ENCODE measurements at regions not wholly inside any gene's neighbourhood (a gene's known extent, or its start where the extent isn't known, plus 50 kb on each side); places are given as distances from the start of the nearest gene placed in this dataset.

DNA sequence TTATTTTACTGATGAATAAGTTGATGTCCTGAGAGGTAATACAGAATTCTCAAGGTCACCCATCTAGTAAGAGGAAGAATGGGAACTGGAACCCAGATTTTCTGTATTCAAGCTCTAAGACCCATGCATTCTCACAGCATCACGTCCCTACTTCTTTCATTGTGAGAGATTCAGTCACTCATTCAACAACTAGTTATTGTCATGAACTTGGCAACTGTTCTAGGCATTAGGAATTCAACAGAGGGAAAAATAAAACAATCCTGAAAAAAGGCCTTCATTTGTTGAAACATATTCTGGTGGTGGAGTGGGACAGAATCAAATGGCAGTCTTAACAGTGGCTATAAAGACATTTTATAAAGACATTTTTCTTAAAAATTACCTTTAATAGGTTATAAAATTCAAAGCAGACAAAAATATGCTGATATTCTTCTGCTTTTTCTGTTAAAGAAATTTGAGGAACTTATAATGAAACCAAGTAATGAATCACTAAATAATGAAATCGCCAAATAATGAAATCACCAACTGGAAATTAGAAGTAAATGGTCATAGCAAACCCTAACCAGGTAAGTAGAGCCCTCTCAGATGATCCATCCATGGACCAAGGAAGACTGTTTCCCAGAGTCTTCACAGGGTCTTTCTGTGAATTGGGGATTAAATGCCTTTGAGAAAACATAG lies 136.5 kb upstream of the DPYD start:
- DNase-seq (ENCODE audit: low spot score in 2 of 2, unreplicated experiment in 2 of 2): no peak
- Mint-ChIP-seq H3K27ac (no peak overlapping the region), H3K36me3 (no peaks in the 10 kb centered on the region), H3K4me3 (no peak overlapping the region), H3K9me3 (no peaks in the 10 kb centered on the region), H3K4me1 (peaks cover 18% of the 10 kb centered on the region), H3K27me3 (ENCODE audit: low read depth) (peaks cover 34% of the 10 kb centered on the region)
- no peak for TF ChIP-seq CTCF (IDR thresholded peaks at IDR 0.05; ENCODE audit: unreplicated experiment)

GRCh38 chr1:98056781-98057180 lies 135.9 kb upstream of the DPYD start:
- Mint-ChIP-seq H3K36me3 (no peaks in the 10 kb centered on the region), H3K9me3 (no peaks in the 10 kb centered on the region)

GRCh38 chr1:98055457-98055856 lies 134.6 kb upstream of the DPYD start:
- H3K36me3 Mint-ChIP-seq: no peaks in the 10 kb centered on the region
- H3K27me3 Mint-ChIP-seq (ENCODE audit: low read depth): peaks cover 46% of the 10 kb centered on the region
- H3K27ac Mint-ChIP-seq: no peak overlapping the region
- no peaks in the 10 kb centered on the region for H3K9me3 Mint-ChIP-seq
- DNase-seq (ENCODE audit: low spot score in 2 of 2, unreplicated experiment in 2 of 2): no peak
- H3K4me1 Mint-ChIP-seq: peaks cover 18% of the 10 kb centered on the region
- no peak for TF ChIP-seq CTCF (IDR thresholded peaks at IDR 0.05; ENCODE audit: unreplicated experiment)
- H3K4me3 Mint-ChIP-seq: peak overlapping the region; percentile 26

More at GRCh38 chr1:98056781-98057180, 135.9 kb upstream of the DPYD start:
- DNase-seq (ENCODE audit: low spot score in 2 of 2, unreplicated experiment in 2 of 2): no peak
- Mint-ChIP-seq H3K27ac (no peak overlapping the region), H3K4me1 (peaks cover 18% of the 10 kb centered on the region), H3K27me3 (ENCODE audit: low read depth) (peaks cover 38% of the 10 kb centered on the region), H3K4me3 (no peak overlapping the region)
- TF ChIP-seq CTCF (IDR thresholded peaks at IDR 0.05; ENCODE audit: unreplicated experiment): no peak

- Mint-ChIP-seq H3K9me3 (no peaks in the 10 kb centered on the region), H3K4me3 (peak overlapping the region; percentile 86), H3K4me1 (peaks cover 16% of the 10 kb centered on the region), H3K36me3 (no peaks in the 10 kb centered on the region), H3K27me3 (ENCODE audit: low read depth) (peaks cover 53% of the 10 kb centered on the region), H3K27ac (no peak overlapping the region)
- TF ChIP-seq CTCF (IDR thresholded peaks at IDR 0.05; ENCODE audit: unreplicated experiment): no peak
- no peak for DNase-seq (ENCODE audit: low spot score in 2 of 2, unreplicated experiment in 2 of 2)
These were observed 134.0 kb upstream of the DPYD start for GRCh38 chr1:98054786-98055185.

GRCh38 chr1:98054367-98054701 lies 133.5 kb upstream of the DPYD start:
- Mint-ChIP-seq H3K27ac (no peak overlapping the region), H3K4me3 (peak overlapping the region; percentile 86), H3K9me3 (no peaks in the 10 kb centered on the region), H3K4me1 (peaks cover 16% of the 10 kb centered on the region), H3K27me3 (ENCODE audit: low read depth) (peaks cover 57% of the 10 kb centered on the region), H3K36me3 (no peaks in the 10 kb centered on the region)
- peak; percentile 4 for TF ChIP-seq CTCF (IDR thresholded peaks at IDR 0.05; ENCODE audit: unreplicated experiment)
- DNase-seq (ENCODE audit: low spot score in 2 of 2, unreplicated experiment in 2 of 2): no peak

Data from mesothelial cell of epicardium (in vitro differentiated cells).